Activated T-cell treated with anti-CD3 and anti-CD28 coated beads, Interleukin-2, amount 50 U/mL, for 24 hours (primary cell): ENCODE measurements at regions not wholly inside any gene's neighbourhood (a gene's known extent, or its start where the extent isn't known, plus 50 kb on each side); places are given as distances from the start of the nearest gene placed in this dataset.
"Not testable (repeated sequence)": the region's sequence is repeated elsewhere in the genome, so short reads cannot be mapped to it uniquely, and the experiment has no call there.

ENCODE experiments used
- DNase-seq: peaks from one replicate; pipeline ENCODE4 v3.0.0-alpha.2; 2020
- H3K27ac Mint-ChIP-seq: 2 replicates; pipeline ENCODE4 v1.8.0; 2020; ENCODE audit warnings: mild to moderate bottlenecking, mixed read lengths
- H3K27me3 Mint-ChIP-seq: 2 replicates; pipeline ENCODE4 v1.8.0; 2020; ENCODE audit warnings: mixed read lengths
- H3K36me3 Mint-ChIP-seq: 2 replicates; pipeline ENCODE4 v1.8.0; 2020; ENCODE audit warnings: low read depth, mixed read lengths
- H3K4me1 Mint-ChIP-seq: 2 replicates; pipeline ENCODE4 v1.8.0; 2020; ENCODE audit warnings: low read depth, mixed read lengths
- H3K4me3 Mint-ChIP-seq: 2 replicates; pipeline ENCODE4 v1.8.0; 2020; ENCODE audit warnings: mild to moderate bottlenecking, moderate library complexity, mixed read lengths
- H3K9me3 Mint-ChIP-seq: 2 replicates; pipeline ENCODE4 v1.8.0; 2020; ENCODE audit warnings: mixed read lengths

- Mint-ChIP-seq H3K4me3 (no peak overlapping the region), H3K27ac (no peak overlapping the region), H3K9me3 (peaks cover 4% of the 10 kb centered on the region)
Measured at GRCh38 chr14:39666386-39666785, 234.2 kb upstream of the FBXO33 start.

GRCh38 chr14:39665075-39665475, 232.8 kb upstream of the FBXO33 start:
- Mint-ChIP-seq H3K4me1 (peaks cover 33% of the 10 kb centered on the region), H3K9me3 (peaks cover 2% of the 10 kb centered on the region), H3K4me3 (no peak overlapping the region), H3K27me3 (no peaks in the 10 kb centered on the region), H3K27ac (no peak overlapping the region), H3K36me3 (no peaks in the 10 kb centered on the region)
- no peak for DNase-seq

More at GRCh38 chr14:39666386-39666785, 234.2 kb upstream of the FBXO33 start:
- Mint-ChIP-seq H3K27me3 (no peaks in the 10 kb centered on the region), H3K36me3 (no peaks in the 10 kb centered on the region), H3K4me1 (peaks cover 35% of the 10 kb centered on the region)
- no peak for DNase-seq

- H3K9me3 Mint-ChIP-seq, result peaks cover 2% of the 10 kb centered on the region
- H3K27ac Mint-ChIP-seq, result no peak overlapping the region
- peaks cover 32% of the 10 kb centered on the region for H3K4me1 Mint-ChIP-seq
- DNase-seq, result no peak
- H3K4me3 Mint-ChIP-seq, result no peak overlapping the region
- H3K27me3 Mint-ChIP-seq, result no peaks in the 10 kb centered on the region
- H3K36me3 Mint-ChIP-seq, result no peaks in the 10 kb centered on the region
Measured at GRCh38 chr14:39664646-39665045, 232.4 kb upstream of the FBXO33 start.

GRCh38 chr14:39641224-39641623, 209.0 kb upstream of the FBXO33 start:
- H3K36me3 Mint-ChIP-seq, result no peaks in the 10 kb centered on the region
- peaks cover 15% of the 10 kb centered on the region for H3K4me1 Mint-ChIP-seq
- H3K9me3 Mint-ChIP-seq, result peaks cover 23% of the 10 kb centered on the region
- no peaks in the 10 kb centered on the region for H3K27me3 Mint-ChIP-seq
- H3K4me3 Mint-ChIP-seq, result peak overlapping the region; percentile 57
- no peak for DNase-seq
- H3K27ac Mint-ChIP-seq, result peak overlapping the region; percentile 67

GRCh38 chr14:39639009-39639408, 206.8 kb upstream of the FBXO33 start:
- not testable (repeated sequence) for H3K27me3 Mint-ChIP-seq, H3K4me3 Mint-ChIP-seq, H3K27ac Mint-ChIP-seq, DNase-seq, H3K36me3 Mint-ChIP-seq
- Mint-ChIP-seq H3K9me3 (peaks cover 17% of the 10 kb centered on the region), H3K4me1 (peaks cover 15% of the 10 kb centered on the region)

- Mint-ChIP-seq H3K9me3 (peaks cover 21% of the 10 kb centered on the region), H3K27ac (no peak overlapping the region), H3K27me3 (no peaks in the 10 kb centered on the region), H3K4me3 (no peak overlapping the region), H3K4me1 (peaks cover 14% of the 10 kb centered on the region), H3K36me3 (no peaks in the 10 kb centered on the region)
- DNase-seq, result no peak
Measured at GRCh38 chr14:39628087-39628486, 195.9 kb upstream of the FBXO33 start.

- H3K27me3 Mint-ChIP-seq, result no peaks in the 10 kb centered on the region
- H3K36me3 Mint-ChIP-seq, result no peaks in the 10 kb centered on the region
- H3K4me3 Mint-ChIP-seq, result no peak overlapping the region
- H3K4me1 Mint-ChIP-seq, result peaks cover 18% of the 10 kb centered on the region
- peaks cover 30% of the 10 kb centered on the region for H3K9me3 Mint-ChIP-seq
- H3K27ac Mint-ChIP-seq, result no peak overlapping the region
- DNase-seq, result no peak
Measured at GRCh38 chr14:39626589-39627576, 194.7 kb upstream of the FBXO33 start.

GRCh38 chr14:39621678-39622077, 189.4 kb upstream of the FBXO33 start:
- no peak overlapping the region for H3K27ac Mint-ChIP-seq
- H3K9me3 Mint-ChIP-seq, result peaks cover 36% of the 10 kb centered on the region
- H3K27me3 Mint-ChIP-seq, result no peaks in the 10 kb centered on the region
- H3K4me3 Mint-ChIP-seq, result no peak overlapping the region
- H3K36me3 Mint-ChIP-seq, result no peaks in the 10 kb centered on the region
- H3K4me1 Mint-ChIP-seq, result peaks cover 10% of the 10 kb centered on the region
- DNase-seq, result no peak

GRCh38 chr14:39621223-39621622, 189.0 kb upstream of the FBXO33 start:
- Mint-ChIP-seq H3K4me3 (no peak overlapping the region), H3K4me1 (peaks cover 10% of the 10 kb centered on the region), H3K36me3 (no peaks in the 10 kb centered on the region), H3K9me3 (peaks cover 34% of the 10 kb centered on the region), H3K27ac (no peak overlapping the region), H3K27me3 (no peaks in the 10 kb centered on the region)
- DNase-seq, result no peak

GRCh38 chr14:39617537-39617936, 185.3 kb upstream of the FBXO33 start:
- Mint-ChIP-seq H3K4me1 (peaks cover 30% of the 10 kb centered on the region), H3K36me3 (no peaks in the 10 kb centered on the region), H3K4me3 (no peak overlapping the region), H3K27me3 (no peaks in the 10 kb centered on the region), H3K27ac (no peak overlapping the region), H3K9me3 (peaks cover 16% of the 10 kb centered on the region)
- no peak for DNase-seq

GRCh38 chr14:39615352-39615751, 183.1 kb upstream of the FBXO33 start:
- no peak overlapping the region for H3K4me3 Mint-ChIP-seq

GRCh38 chr14:39614297-39614923, 182.2 kb upstream of the FBXO33 start:
- H3K36me3 Mint-ChIP-seq, result no peaks in the 10 kb centered on the region
- H3K4me3 Mint-ChIP-seq, result no peak overlapping the region
- H3K27me3 Mint-ChIP-seq, result no peaks in the 10 kb centered on the region
- H3K9me3 Mint-ChIP-seq, result peaks cover 15% of the 10 kb centered on the region
- DNase-seq, result no peak
- no peak overlapping the region for H3K27ac Mint-ChIP-seq
- H3K4me1 Mint-ChIP-seq, result peaks cover 19% of the 10 kb centered on the region

More at GRCh38 chr14:39615352-39615751, 183.1 kb upstream of the FBXO33 start:
- no peak overlapping the region for H3K27ac Mint-ChIP-seq
- peaks cover 19% of the 10 kb centered on the region for H3K4me1 Mint-ChIP-seq
- DNase-seq, result no peak
- H3K9me3 Mint-ChIP-seq, result peaks cover 15% of the 10 kb centered on the region
- no peaks in the 10 kb centered on the region for H3K27me3 Mint-ChIP-seq
- H3K36me3 Mint-ChIP-seq, result no peaks in the 10 kb centered on the region

GRCh38 chr14:39609119-39609518, 176.9 kb upstream of the FBXO33 start:
- Mint-ChIP-seq H3K4me3 (no peak overlapping the region), H3K4me1 (peaks cover 32% of the 10 kb centered on the region), H3K9me3 (peaks cover 23% of the 10 kb centered on the region), H3K27ac (no peak overlapping the region), H3K36me3 (no peaks in the 10 kb centered on the region), H3K27me3 (no peaks in the 10 kb centered on the region)
- no peak for DNase-seq

GRCh38 chr14:39607978-39608377, 175.7 kb upstream of the FBXO33 start:
- peaks cover 23% of the 10 kb centered on the region for H3K9me3 Mint-ChIP-seq
- no peak for DNase-seq
- peaks cover 34% of the 10 kb centered on the region for H3K4me1 Mint-ChIP-seq
- H3K4me3 Mint-ChIP-seq, result no peak overlapping the region
- no peaks in the 10 kb centered on the region for H3K36me3 Mint-ChIP-seq
- no peak overlapping the region for H3K27ac Mint-ChIP-seq
- H3K27me3 Mint-ChIP-seq, result no peaks in the 10 kb centered on the region

- DNase-seq, result no peak
- H3K27ac Mint-ChIP-seq, result no peak overlapping the region
- H3K27me3 Mint-ChIP-seq, result no peaks in the 10 kb centered on the region
- H3K9me3 Mint-ChIP-seq, result peaks cover 31% of the 10 kb centered on the region
- no peaks in the 10 kb centered on the region for H3K36me3 Mint-ChIP-seq
- H3K4me1 Mint-ChIP-seq, result peaks cover 34% of the 10 kb centered on the region
- H3K4me3 Mint-ChIP-seq, result no peak overlapping the region
Measured at GRCh38 chr14:39603942-39604341, 171.7 kb upstream of the FBXO33 start.
